Lower leg skin (tissue), 4 donors: ENCODE measurements at regions not wholly inside any gene's neighbourhood (a gene's known extent, or its start where the extent isn't known, plus 50 kb on each side); places are given as distances from the start of the nearest gene placed in this dataset.
"Not testable (repeated sequence)": the region's sequence is repeated elsewhere in the genome, so short reads cannot be mapped to it uniquely, and the experiment has no call there.

Experiments
- DNase-seq, 2 donors: peaks; one replicate each; pipeline ENCODE4 v3.0.0-alpha.2; 2019; ENCODE audit warnings: low spot score in 2 of 2
- H3K4me3 ChIP-seq: fragments of 200-600 bp; sonication (generic); 2 replicates; pipeline ENCODE4 v1.5.1; 2017; ENCODE audit warnings: mild to moderate bottlenecking, low read depth; ENCODE audit not compliant: poor library complexity, severe bottlenecking
- POLR2A ChIP-seq, 2 donors: fragments of 450-650 bp; IDR thresholded peaks; one replicate each; pipeline ENCODE4 v1.6.1; 2016 to 2017; ENCODE audit warnings: antibody characterized with exemption in 2 of 2, mild to moderate bottlenecking in 1 of 2, moderate library complexity in 1 of 2
- WGBS, 2 donors: methylation state at CpG; one replicate each; pipeline ENCODE4 v1.1.5; 2018; 5-methylcytosine and 5-hydroxymethylcytosine counted together
- intact Hi-C: fragments of 100-400 bp; cut with DNase I; formaldehyde crosslinking; loops from one replicate; pipeline ENCODE4 v1.15.0; 2023; ENCODE audit warnings: low total_unique reads
- TF ChIP-seq, protein P1 (sequence below), 3 donors: fragments of 450-650 bp; IDR thresholded peaks; one replicate each; pipeline ENCODE4 v1.5.1; 2016; ENCODE audit warnings: antibody characterized with exemption in 3 of 3, mild to moderate bottlenecking in 3 of 3, moderate library complexity in 2 of 3

DNA sequence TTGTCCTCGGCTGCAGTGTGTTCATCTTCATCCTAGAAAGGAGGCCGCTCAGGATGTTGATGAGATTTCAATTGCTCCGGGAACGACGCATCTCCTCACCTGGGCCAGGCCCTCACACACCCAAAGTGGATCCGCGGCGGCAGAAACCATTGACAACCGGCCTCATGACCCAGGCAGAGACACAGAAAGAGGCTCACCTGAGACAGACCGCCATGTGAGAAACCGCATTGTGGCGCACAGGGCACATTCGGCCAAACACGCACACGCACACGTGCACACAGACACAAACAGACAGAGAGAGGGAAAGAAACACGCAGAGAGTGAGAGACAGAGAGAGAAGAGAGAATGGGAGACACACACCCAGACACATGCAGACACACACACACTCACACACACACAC lies 3879.3 kb downstream of the SRGAP2C start:
- H3K4me3 ChIP-seq, DNase-seq, intact Hi-C loops: not testable (repeated sequence)
- WGBS, 2 donors = 89 to 96% methylated on average over 12 to 15 of the region's 17 CpGs

GRCh38 chr1:125064481-125064880 lies 3879.7 kb downstream of the SRGAP2C start:
- TF ChIP-seq, protein P1, sequence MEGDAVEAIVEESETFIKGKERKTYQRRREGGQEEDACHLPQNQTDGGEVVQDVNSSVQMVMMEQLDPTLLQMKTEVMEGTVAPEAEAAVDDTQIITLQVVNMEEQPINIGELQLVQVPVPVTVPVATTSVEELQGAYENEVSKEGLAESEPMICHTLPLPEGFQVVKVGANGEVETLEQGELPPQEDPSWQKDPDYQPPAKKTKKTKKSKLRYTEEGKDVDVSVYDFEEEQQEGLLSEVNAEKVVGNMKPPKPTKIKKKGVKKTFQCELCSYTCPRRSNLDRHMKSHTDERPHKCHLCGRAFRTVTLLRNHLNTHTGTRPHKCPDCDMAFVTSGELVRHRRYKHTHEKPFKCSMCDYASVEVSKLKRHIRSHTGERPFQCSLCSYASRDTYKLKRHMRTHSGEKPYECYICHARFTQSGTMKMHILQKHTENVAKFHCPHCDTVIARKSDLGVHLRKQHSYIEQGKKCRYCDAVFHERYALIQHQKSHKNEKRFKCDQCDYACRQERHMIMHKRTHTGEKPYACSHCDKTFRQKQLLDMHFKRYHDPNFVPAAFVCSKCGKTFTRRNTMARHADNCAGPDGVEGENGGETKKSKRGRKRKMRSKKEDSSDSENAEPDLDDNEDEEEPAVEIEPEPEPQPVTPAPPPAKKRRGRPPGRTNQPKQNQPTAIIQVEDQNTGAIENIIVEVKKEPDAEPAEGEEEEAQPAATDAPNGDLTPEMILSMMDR (IDR thresholded peaks at IDR 0.05) = no peak
- TF ChIP-seq POLR2A (IDR thresholded peaks at IDR 0.05) = no peak
- no peak overlapping the region for H3K4me3 ChIP-seq
- DNase-seq = peak in 1 of 2 donors; percentile 76
- intact Hi-C loops = no loop called here
- 88 to 89% methylated on average over 15 to 21 of the region's 21 CpGs for WGBS, 2 donors

DNA sequence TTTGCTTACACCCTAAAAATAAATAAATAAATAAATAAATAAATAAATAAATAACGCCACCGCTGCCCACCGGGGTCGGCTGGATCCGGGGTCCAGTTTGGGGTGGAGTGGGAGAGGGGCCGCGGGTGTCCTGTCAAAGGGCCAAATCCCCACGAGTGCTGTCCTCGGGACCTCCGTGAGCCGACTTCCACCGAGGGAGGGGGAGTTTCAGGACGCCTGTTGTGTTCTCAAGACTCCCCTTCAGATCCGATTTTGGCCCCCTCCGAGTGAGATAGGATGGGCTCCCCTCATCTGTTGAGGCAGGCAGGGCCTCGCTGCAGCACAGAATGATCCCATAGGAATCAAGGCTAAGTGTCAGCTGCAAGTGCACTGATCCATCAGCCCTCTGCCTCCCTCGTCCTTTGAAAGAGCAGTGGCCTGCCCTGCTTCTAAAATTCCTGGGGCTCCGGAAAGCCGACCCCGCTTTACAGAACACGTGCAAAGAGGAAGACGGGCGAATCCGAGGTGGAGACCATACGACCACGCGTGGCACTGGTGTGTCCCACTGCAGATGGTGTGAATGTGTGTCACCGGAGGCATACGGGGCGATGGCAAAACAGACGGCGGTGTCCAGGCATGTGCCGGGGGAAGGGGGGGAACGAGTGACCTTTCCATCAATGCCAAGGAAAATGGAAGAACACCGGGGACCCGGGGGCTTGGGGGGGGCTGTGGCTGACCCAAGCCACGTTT lies 3880.5 kb downstream of the SRGAP2C start:
- TF ChIP-seq, protein P1 (IDR thresholded peaks at IDR 0.05) = no peak
- TF ChIP-seq POLR2A (IDR thresholded peaks at IDR 0.05) = no peak
- peak in 1 of 2 donors; percentile 63 for DNase-seq
- H3K4me3 ChIP-seq = no peak overlapping the region
- intact Hi-C loops = no loop called here
- 87 to 89% methylated on average over 37 of the region's 37 CpGs for WGBS, 2 donors

GRCh38 chr1:125065821-125066180 lies 3881.0 kb downstream of the SRGAP2C start:
- peak in 1 of 2 donors; percentile 62 for DNase-seq
- intact Hi-C loops = no loop called here
- no peak overlapping the region for H3K4me3 ChIP-seq
- no peak for TF ChIP-seq POLR2A (IDR thresholded peaks at IDR 0.05)
- TF ChIP-seq, protein P1 (IDR thresholded peaks at IDR 0.05) = no peak
- 79 to 85% methylated on average over 13 to 14 of the region's 14 CpGs for WGBS, 2 donors

DNA sequence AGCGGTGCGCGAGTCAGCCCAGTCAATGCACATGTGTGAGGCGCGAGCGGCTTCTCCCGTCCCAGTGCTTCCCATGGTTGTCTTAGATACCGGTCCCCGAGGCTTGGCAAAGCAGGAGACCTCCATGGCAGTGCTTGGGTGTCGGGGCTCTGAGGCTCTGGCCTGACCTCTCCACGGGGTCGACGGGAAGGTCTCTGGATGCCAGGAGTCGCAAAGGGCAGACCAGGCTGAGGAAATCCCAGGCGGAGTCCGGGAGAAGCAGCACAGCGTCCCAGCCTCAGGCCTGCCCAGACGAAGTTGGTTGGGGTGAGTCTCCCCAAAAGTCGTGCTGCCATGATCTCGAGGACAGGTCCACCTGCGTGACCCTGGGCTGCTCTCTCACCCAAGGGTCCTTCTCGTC lies 3881.6 kb downstream of the SRGAP2C start:
- no peak for TF ChIP-seq POLR2A (IDR thresholded peaks at IDR 0.05)
- TF ChIP-seq, protein P1 (IDR thresholded peaks at IDR 0.05) = no peak
- DNase-seq = peak in 1 of 2 donors; percentile 68
- WGBS, 2 donors = 90 to 92% methylated on average over 12 to 21 of the region's 22 CpGs
- intact Hi-C loops = no loop called here
- H3K4me3 ChIP-seq = no peak overlapping the region

- DNase-seq, H3K4me3 ChIP-seq, intact Hi-C loops: not testable (repeated sequence)
- WGBS, 2 donors = 87 to 91% methylated on average over 9 of the region's 13 CpGs
These were observed 3882.1 kb downstream of the SRGAP2C start for GRCh38 chr1:125066849-125067248.

DNA sequence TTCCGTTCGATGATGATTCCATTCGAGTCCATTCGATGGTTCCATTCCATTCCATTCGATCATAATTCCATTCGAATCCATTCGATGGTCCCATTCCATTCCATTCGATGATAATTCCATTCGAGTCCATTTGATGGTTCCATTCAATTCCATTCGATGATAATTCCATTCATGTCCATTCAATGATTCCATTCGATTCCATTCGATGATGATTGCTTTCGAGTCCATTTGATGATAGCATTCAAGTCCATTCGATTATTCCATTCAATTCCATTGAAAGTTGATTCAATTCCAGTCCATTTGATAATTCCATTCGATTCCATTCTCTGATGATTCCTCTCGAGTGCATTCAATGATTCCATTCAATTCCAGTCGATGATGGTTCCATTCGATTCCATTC lies 3895.3 kb downstream of the SRGAP2C start:
- TF ChIP-seq, protein P1 (IDR thresholded peaks at IDR 0.05) = no peak
- no peak for TF ChIP-seq POLR2A (IDR thresholded peaks at IDR 0.05)
- intact Hi-C loops = no loop called here
- WGBS, 2 donors = 67% methylated on average over 18 of the region's 18 CpGs
- no peak for DNase-seq
- H3K4me3 ChIP-seq = no peak overlapping the region
